Activated T-cell treated with anti-CD3 and anti-CD28 coated beads for 48 hours (primary cell): ENCODE measurements at regions not wholly inside any gene's neighbourhood (a gene's known extent, or its start where the extent isn't known, plus 50 kb on each side); places are given as distances from the start of the nearest gene placed in this dataset.
"Not testable (repeated sequence)": the region's sequence is repeated elsewhere in the genome, so short reads cannot be mapped to it uniquely, and the experiment has no call there.

Experiments used
- DNase-seq: peaks from one replicate; pipeline ENCODE4 v3.0.0-alpha.2; 2020; ENCODE audit warnings: low read depth

DNA sequence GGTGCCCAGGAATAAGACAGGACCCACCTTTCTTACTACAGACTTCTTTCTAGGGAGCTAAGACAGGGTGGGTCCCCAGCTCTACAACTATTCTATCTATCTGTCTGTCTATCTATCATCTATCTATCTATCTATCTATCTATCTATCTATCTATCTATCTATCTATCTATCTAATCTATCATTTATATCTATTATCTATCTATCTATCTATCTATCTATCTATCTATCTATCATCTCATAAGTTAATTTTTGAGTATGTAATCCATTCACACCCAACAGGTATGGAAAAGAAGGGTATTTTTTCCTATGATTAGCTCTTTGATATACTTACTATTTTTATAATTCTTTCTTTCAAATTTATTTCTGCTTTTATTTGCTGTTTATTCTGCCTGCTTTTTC is 55.9 kb downstream of the BAMBI start:
- DNase-seq = no peak

DNA sequence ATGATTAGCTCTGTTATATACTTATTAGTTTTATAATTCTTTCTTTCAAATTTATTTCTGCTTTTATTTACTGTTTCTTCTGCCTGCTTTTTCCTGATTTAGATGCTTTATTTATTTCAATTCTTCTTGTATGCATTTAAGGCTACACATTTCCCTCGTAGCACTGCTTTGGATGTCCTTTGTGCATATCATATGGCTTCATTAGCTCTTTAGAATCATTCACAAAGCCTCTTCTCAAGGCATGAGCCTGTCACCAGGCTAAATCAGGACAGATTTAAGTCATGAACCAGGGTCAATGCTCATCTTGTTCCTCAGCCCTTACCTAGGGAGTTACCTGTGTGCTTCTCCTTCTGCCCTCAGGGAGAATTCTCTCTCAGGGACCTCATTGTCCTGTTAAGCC is 56.3 kb downstream of the BAMBI start:
- DNase-seq = no peak

- no peak for DNase-seq
Measured at GRCh38 chr10:28734938-28735759, 57.8 kb downstream of the BAMBI start.

GRCh38 chr10:28737096-28737495 is 59.8 kb downstream of the BAMBI start:
- DNase-seq = no peak

DNA sequence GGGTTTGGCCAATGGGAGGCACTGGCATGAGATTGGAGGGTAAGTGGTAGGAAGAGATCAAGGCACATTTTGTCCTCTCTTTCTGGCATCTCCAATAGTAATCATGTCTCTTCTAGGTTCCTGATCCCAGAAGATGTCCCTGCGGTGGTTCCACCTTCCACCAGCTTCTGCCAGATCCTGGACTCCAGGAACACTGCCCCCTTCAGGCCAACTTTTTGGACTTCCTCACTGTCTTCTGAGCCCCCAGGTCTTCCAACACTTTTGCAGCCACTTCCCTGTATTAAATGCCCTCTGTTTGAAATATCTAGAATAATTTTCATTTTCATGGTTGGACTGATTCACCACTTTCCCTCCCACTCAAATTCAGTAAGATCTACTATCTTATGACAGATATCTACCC is 60.9 kb downstream of the BAMBI start:
- DNase-seq = no peak

GRCh38 chr10:28743576-28743975 is 66.3 kb downstream of the BAMBI start:
- DNase-seq = no peak

GRCh38 chr10:28744069-28744768 is 66.9 kb downstream of the BAMBI start:
- no peak for DNase-seq

DNA sequence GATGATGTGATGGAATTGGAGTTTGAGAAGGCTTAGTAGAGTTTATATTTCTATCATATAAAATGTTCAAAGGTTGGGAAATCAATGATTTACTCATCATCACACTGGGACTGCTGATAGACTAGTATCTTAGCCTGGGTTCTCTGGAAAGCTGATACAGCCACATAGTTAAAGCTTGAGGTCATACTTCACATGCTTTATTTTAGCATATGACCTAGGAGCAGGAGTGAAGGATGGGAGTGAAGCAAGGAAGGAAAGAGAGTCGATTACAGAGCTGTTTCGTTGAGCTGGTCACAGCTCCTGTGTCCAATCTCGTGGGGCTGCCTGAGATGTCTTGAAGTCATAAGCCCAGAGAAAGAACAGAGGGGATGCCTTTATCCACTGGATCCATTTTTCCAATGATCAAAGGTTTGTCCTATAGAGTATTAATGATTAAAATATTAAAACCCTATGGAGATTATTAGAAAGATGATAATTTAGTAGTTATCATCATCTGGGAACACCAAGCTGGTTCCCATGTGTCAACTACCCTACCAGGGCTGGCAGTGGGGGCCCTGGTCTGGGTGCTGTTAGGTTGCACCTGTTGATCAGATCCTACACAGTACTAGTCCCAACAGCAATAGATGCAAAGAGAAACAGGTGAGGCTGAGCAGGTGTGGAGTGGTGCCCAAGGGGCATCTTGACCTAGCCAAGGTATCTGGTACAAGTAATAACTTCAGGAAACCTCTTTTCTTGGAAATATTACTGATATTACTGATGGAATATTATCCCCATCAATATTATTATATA is 77.8 kb downstream of the BAMBI start:
- DNase-seq = no peak

- no peak for DNase-seq
Measured at GRCh38 chr10:28761084-28761846, 83.9 kb downstream of the BAMBI start.

DNA sequence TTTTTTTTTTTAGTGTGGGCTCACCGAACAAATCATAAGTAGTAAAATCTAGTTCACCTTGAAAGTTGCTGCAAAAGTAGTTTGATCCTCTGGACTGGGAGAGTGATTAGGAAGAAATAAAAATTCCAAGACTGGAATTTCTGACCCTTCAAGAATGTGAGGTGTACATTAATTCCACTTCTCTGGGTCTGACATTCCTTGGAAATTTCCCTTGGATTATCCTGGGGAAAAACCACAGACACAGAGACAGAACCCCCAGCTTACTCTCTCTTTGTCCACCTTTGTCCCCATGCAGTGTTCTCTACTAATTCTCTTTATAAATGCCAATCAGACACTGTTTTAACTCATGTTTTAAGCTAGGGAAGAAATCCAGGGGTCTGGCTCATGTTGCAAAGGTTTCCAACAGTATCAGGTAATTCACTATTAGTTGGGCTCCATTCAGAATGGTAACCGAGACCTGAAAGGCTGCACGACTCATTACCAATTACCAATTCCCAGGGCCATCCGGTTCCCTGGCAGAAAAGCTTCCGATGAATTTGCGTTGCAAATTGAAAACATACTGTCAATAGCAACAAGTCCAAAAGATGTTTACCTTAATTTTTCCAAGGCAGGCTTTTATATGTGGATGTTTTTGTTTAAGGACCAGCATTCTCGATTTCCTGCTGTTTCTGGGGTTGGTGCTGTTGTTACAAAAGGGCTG is 86.3 kb downstream of the BAMBI start:
- no peak for DNase-seq

GRCh38 chr10:28765641-28766040 is 88.3 kb downstream of the BAMBI start:
- DNase-seq = no peak

DNA sequence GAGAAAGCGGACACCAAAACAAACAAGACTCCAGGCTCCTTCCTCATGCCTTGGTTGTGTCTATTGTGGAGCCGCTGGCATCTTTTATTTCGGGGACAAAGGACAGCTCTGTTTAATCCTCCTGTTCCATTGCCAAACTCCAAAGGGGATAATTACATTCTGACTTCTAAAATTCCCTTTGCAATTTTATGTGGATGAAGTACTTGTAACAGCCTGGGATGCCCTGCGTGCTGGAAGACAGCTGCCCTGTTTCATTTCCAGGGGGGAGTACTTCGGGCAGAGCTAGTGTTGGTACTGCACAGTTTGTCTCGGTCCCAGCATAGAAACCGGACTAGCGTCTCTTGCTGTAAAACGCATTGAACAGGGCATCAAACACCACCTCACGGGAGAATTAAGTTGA is 90.9 kb downstream of the BAMBI start:
- DNase-seq = no peak

- DNase-seq = no peak
Measured at GRCh38 chr10:28769091-28769604, 91.8 kb downstream of the BAMBI start.

DNA sequence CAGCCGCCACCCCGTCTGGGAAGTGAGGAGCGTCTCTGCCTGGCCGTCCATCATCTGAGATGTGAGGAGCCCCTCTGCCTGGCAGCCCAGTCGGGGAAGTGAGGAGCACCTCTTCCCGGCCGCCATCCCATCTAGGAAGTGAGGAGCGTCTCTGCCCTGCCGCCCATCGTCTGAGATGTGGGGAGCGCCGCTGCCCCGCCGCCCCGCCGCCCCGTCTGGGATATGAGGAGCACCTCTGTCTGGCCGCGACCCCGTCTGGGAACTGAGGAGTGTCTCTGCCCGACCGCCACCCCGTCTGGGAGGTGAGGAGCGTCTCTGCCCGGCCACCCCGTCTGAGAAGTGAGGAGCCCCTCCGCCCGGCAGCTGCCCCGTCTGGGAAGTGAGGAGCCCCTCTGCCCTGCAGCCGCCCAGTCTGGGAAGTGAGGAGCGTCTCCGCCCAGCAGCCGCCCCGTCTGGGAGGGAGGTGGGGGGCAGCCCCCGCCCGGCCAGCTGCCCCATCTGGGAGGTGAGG is 94.3 kb downstream of the BAMBI start:
- DNase-seq = not testable (repeated sequence)

GRCh38 chr10:28774051-28774995 is 97.0 kb downstream of the BAMBI start:
- no peak for DNase-seq

DNA sequence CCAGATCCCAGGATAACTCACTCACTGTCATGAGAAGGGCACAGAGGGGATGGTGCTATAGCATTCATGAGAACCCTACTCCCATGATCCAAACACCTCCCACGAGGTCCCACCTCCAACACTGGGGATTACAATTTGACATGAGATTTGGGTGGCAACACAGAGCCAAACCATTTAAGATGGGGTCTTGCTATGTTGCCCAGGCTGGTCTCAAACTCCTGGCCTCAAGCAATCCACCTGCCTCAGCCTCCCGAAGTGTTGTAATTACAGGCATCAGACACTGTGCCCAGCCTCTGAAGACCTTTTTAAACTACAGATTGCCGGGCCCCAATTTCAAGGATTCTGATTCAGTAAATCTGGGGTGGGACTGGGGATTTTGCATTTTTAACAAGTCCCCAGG is 98.5 kb downstream of the BAMBI start:
- no peak for DNase-seq

DNA sequence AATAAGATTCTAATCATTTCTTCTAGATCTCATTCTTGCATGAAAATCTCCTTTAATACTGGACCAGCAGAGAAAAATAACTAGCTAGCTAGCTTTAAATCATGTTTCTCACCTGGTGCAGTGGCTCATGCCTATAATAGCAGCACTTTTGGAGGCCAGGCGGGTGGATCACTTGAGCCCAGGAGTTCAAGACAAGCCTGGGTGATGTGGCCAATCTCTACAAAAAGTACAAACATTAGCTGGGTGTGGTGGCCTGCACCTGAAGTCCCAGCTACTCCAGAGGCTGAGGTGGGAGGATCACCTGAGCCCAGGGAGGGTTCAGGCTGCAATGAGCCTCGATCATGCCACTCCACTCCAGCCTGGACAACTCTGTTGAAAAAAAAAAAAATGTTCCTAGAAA is 99.2 kb downstream of the BAMBI start:
- DNase-seq = no peak

- DNase-seq = no peak
Measured at GRCh38 chr10:28777911-28778310, 100.6 kb downstream of the BAMBI start.

- DNase-seq = no peak
Measured at GRCh38 chr10:28778524-28778923, 101.2 kb downstream of the BAMBI start.

DNA sequence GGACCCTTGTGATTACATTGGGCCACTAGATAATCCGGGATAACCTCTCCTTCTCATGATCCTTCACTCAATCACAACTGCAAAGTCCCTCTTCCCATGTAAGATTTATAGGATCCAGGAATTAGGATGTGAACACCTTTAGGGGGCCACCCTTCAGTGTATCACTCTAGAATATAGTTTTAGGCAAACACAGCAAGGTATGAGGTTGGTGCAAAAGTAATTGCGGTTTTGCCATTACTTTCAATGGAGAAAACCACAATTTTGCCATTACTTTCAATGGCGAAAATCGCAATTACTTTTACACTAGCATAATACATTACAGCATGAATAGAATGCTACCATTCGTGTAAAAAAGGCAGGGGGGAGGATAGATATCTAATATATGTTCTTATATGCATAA is 104.0 kb downstream of the BAMBI start:
- no peak for DNase-seq
